ENCODE measurements at regions not wholly inside any gene's neighbourhood (a gene's known extent, or its start where the extent isn't known, plus 50 kb on each side); places are given as distances from the start of the nearest gene placed in this dataset.
"Not testable (repeated sequence)": the region's sequence is repeated elsewhere in the genome, so short reads cannot be mapped to it uniquely, and the experiment has no call there.

DNA sequence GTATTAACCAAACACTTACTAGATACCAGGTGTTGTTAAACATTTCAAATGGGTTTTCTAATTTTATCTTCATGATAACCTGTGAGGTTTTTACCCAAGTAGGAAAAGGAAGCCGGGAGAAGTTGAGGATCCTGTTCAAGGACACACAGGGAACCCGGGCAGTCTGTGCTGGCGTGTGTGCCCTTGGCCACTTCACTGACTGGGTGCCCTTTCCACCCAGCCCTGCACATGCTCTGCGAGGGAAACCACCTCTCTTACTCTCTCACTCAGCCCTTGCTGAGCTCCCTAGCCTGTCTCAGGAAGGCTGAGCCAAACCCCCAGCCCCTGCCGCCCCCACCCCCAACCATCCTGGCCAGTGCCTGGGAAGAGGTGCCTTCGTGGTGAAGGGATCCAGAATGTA lies 51.8 kb downstream of the TEX44 start:
- Mint-ChIP-seq H3K9me3 (no peaks in the 10 kb centered on the region), H3K4me1 (ENCODE audit: low read depth) (peaks cover 13% of the 10 kb centered on the region), H3K27me3 (no peaks in the 10 kb centered on the region), H3K27ac (no peak overlapping the region), H3K4me3 (no peak overlapping the region), H3K36me3 (ENCODE audit: low read depth) (no peaks in the 10 kb centered on the region)
- DNase-seq, result no peak

DNA sequence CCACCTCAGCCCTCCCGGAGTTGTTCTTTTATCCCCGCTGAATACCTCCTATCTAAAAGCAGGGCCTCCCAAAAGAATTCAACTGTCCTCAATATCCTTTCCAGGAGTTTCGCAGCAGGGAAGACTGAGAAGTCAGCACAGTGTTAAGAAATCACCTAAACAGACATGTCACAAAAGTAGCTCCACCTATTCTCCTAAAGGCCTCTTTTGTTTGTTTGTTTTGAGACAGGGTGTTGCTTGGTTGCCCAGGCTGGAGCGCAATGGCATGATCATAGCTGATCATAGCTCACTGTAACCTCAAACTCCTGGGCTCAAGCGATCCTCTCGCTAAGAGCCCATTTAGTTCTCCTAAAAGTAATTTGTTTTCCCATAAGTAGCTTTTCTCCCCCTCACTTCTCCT lies 53.8 kb downstream of the TEX44 start:
- Mint-ChIP-seq H3K4me1 (ENCODE audit: low read depth) (peaks cover 13% of the 10 kb centered on the region), H3K4me3 (no peak overlapping the region), H3K36me3 (ENCODE audit: low read depth) (no peaks in the 10 kb centered on the region), H3K9me3 (no peaks in the 10 kb centered on the region), H3K27ac (no peak overlapping the region), H3K27me3 (no peaks in the 10 kb centered on the region)
- no peak for DNase-seq

DNA sequence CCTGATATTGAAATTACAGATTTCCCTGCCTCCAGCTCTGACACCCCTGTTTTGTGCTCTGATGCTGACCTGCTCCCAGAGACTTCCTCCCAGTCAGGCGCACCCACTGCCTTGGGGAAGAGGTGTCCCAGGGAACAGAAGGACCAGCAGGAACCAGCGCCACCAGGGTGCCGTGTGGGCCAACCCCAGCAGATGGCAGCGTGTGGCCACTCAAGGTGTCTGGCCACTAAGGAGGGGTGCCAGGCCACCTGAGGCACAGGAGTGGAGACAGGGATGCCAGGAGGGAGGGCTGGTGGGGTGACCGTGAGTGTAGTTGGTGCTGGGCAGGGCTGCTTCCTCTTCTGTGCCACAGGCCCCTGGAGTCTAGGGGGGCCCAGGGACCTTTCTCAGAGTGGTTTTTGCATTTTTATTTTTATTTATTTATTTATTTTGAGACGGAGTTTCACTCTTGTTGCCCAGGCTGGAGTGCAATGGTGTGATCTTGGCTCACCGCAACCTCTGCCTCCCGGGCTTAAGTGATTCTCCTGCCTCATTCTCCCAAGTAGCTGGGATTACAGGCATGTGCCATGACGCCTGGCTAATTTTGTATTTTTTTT lies 56.0 kb downstream of the TEX44 start:
- Mint-ChIP-seq H3K9me3 (no peaks in the 10 kb centered on the region), H3K36me3 (ENCODE audit: low read depth) (no peaks in the 10 kb centered on the region), H3K4me1 (ENCODE audit: low read depth) (peaks cover 2% of the 10 kb centered on the region), H3K27me3 (no peaks in the 10 kb centered on the region), H3K4me3 (no peak overlapping the region), H3K27ac (no peak overlapping the region)
- peak; percentile 69 for DNase-seq

DNA sequence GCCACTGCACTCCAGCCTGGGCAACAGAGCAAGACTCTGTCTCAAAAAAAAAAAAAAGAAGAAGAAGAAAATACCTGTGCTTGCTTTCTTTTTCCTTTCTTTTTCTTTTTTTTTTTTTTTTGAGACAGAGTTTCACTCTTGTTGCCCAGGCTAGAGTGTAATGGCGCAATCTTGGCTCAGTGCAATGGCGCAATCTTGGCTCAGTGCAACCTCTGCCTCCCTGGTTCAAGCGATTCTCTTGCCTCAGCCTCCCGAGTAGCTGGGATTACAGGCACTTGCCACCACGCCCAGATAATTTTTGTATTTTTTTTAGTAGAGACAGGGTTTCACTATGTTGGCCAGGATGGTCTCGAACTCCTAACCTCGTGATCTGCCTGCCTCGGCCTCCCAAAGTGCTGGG lies 56.8 kb upstream of the PTMA start:
- not testable (repeated sequence) for DNase-seq; H3K27me3 Mint-ChIP-seq; H3K36me3 Mint-ChIP-seq (ENCODE audit: low read depth); H3K9me3 Mint-ChIP-seq; H3K4me3 Mint-ChIP-seq; H3K4me1 Mint-ChIP-seq (ENCODE audit: low read depth); H3K27ac Mint-ChIP-seq

GRCh38 chr2:231655488-231655887 lies 52.8 kb upstream of the PTMA start:
- H3K9me3 Mint-ChIP-seq, result peaks cover under 1% of the 10 kb centered on the region
- no peak overlapping the region for H3K4me3 Mint-ChIP-seq
- no peaks in the 10 kb centered on the region for H3K4me1 Mint-ChIP-seq (ENCODE audit: low read depth)
- no peak overlapping the region for H3K27ac Mint-ChIP-seq
- no peaks in the 10 kb centered on the region for H3K36me3 Mint-ChIP-seq (ENCODE audit: low read depth)
- DNase-seq, result no peak
- H3K27me3 Mint-ChIP-seq, result no peaks in the 10 kb centered on the region

GRCh38 chr2:231655894-231656293 lies 52.4 kb upstream of the PTMA start:
- H3K4me1 Mint-ChIP-seq (ENCODE audit: low read depth), result peaks cover 2% of the 10 kb centered on the region
- H3K36me3 Mint-ChIP-seq (ENCODE audit: low read depth), result no peaks in the 10 kb centered on the region
- H3K9me3 Mint-ChIP-seq, result peaks cover 4% of the 10 kb centered on the region
- no peak for DNase-seq
- H3K27ac Mint-ChIP-seq, result no peak overlapping the region
- H3K4me3 Mint-ChIP-seq, result no peak overlapping the region
- no peaks in the 10 kb centered on the region for H3K27me3 Mint-ChIP-seq

Data from activated T-cell treated with anti-CD3 and anti-CD28 coated beads, Interleukin-2, amount 50 U/mL, for 24 hours (primary cell).